ENCODE measurements at regions not wholly inside any gene's neighbourhood (a gene's known extent, or its start where the extent isn't known, plus 50 kb on each side); places are given as distances from the start of the nearest gene placed in this dataset.

- Mint-ChIP-seq H3K9me3 (ENCODE audit: unreplicated experiment) (peaks cover 11% of the 10 kb centered on the region), H3K27me3 (ENCODE audit: insufficient read depth, unreplicated experiment) (peaks cover 2% of the 10 kb centered on the region), H3K36me3 (ENCODE audit: insufficient read depth, unreplicated experiment) (no peaks in the 10 kb centered on the region), H3K4me1 (ENCODE audit: low read depth, unreplicated experiment) (peaks cover 6% of the 10 kb centered on the region), H3K4me3 (ENCODE audit: unreplicated experiment) (no peak overlapping the region), H3K27ac (ENCODE audit: unreplicated experiment) (no peak overlapping the region)
- ChIA-PET POLR2A (no interaction called here), CTCF (no interaction called here)
- no TSS peak for BruUV-seq (replicated peaks)
- H3K4me1 ChIP-seq = no peaks in the 10 kb centered on the region
- no peaks in the 10 kb centered on the region for H3K27me3 ChIP-seq (replicated peaks; ENCODE audit: control insufficient read depth, insufficient read depth, low read length)
- no peaks in the 10 kb centered on the region for H3K36me3 ChIP-seq (ENCODE audit: control insufficient read depth, insufficient read depth, low read length)
- no peak overlapping the region for H3K4me3 ChIP-seq (ENCODE audit: low read depth, low read length)
- no peak for DNase-seq
- TF ChIP-seq, protein P1, sequence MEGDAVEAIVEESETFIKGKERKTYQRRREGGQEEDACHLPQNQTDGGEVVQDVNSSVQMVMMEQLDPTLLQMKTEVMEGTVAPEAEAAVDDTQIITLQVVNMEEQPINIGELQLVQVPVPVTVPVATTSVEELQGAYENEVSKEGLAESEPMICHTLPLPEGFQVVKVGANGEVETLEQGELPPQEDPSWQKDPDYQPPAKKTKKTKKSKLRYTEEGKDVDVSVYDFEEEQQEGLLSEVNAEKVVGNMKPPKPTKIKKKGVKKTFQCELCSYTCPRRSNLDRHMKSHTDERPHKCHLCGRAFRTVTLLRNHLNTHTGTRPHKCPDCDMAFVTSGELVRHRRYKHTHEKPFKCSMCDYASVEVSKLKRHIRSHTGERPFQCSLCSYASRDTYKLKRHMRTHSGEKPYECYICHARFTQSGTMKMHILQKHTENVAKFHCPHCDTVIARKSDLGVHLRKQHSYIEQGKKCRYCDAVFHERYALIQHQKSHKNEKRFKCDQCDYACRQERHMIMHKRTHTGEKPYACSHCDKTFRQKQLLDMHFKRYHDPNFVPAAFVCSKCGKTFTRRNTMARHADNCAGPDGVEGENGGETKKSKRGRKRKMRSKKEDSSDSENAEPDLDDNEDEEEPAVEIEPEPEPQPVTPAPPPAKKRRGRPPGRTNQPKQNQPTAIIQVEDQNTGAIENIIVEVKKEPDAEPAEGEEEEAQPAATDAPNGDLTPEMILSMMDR (IDR thresholded peaks at IDR 0.05; ENCODE audit: insufficient read depth in 1 of 2, low read depth in 1 of 2, low read length in 1 of 2, severe bottlenecking in 1 of 2, unreplicated experiment in 1 of 2) = no peak
- H3K9me3 ChIP-seq = no peaks in the 10 kb centered on the region
- intact Hi-C loops (cut with micrococcal nuclease; ENCODE audit: unreplicated experiment) = no loop called here
Measured at GRCh38 chr10:117782276-117782675, 239.7 kb downstream of the EMX2 start.

- TF ChIP-seq, protein P1 (IDR thresholded peaks at IDR 0.05; ENCODE audit: insufficient read depth in 1 of 2, low read depth in 1 of 2, low read length in 1 of 2, severe bottlenecking in 1 of 2, unreplicated experiment in 1 of 2) = no peak
- Histone ChIP-seq H3K4me3 (ENCODE audit: low read depth, low read length) (no peak overlapping the region), H3K36me3 (ENCODE audit: control insufficient read depth, insufficient read depth, low read length) (no peaks in the 10 kb centered on the region), H3K4me1 (no peaks in the 10 kb centered on the region), H3K27me3 (replicated peaks; ENCODE audit: control insufficient read depth, insufficient read depth, low read length) (no peaks in the 10 kb centered on the region), H3K9me3 (no peaks in the 10 kb centered on the region)
- DNase-seq = no peak
- no TSS peak for BruUV-seq (replicated peaks)
- ChIA-PET CTCF (no interaction called here), POLR2A (no interaction called here)
- H3K4me3 Mint-ChIP-seq (ENCODE audit: unreplicated experiment) = no peak overlapping the region
- no peaks in the 10 kb centered on the region for H3K36me3 Mint-ChIP-seq (ENCODE audit: insufficient read depth, unreplicated experiment)
- H3K4me1 Mint-ChIP-seq (ENCODE audit: low read depth, unreplicated experiment) = peaks cover 6% of the 10 kb centered on the region
- H3K27me3 Mint-ChIP-seq (ENCODE audit: insufficient read depth, unreplicated experiment) = peaks cover 2% of the 10 kb centered on the region
- H3K27ac Mint-ChIP-seq (ENCODE audit: unreplicated experiment) = no peak overlapping the region
- peaks cover 11% of the 10 kb centered on the region for H3K9me3 Mint-ChIP-seq (ENCODE audit: unreplicated experiment)
- intact Hi-C loops (cut with micrococcal nuclease; ENCODE audit: unreplicated experiment) = no loop called here
Measured at GRCh38 chr10:117783698-117784395, 241.3 kb downstream of the EMX2 start.

GRCh38 chr10:117784776-117785175, 242.2 kb downstream of the EMX2 start:
- BruUV-seq (replicated peaks) = no TSS peak
- peaks cover 11% of the 10 kb centered on the region for H3K9me3 Mint-ChIP-seq (ENCODE audit: unreplicated experiment)
- TF ChIP-seq, protein P1 (IDR thresholded peaks at IDR 0.05; ENCODE audit: insufficient read depth in 1 of 2, low read depth in 1 of 2, low read length in 1 of 2, severe bottlenecking in 1 of 2, unreplicated experiment in 1 of 2) = no peak
- no peak overlapping the region for H3K4me3 Mint-ChIP-seq (ENCODE audit: unreplicated experiment)
- no peak overlapping the region for H3K4me3 ChIP-seq (ENCODE audit: low read depth, low read length)
- H3K4me1 ChIP-seq = peaks cover 4% of the 10 kb centered on the region; the same call in 1 of the 2 replicates
- H3K27me3 Mint-ChIP-seq (ENCODE audit: insufficient read depth, unreplicated experiment) = peaks cover 2% of the 10 kb centered on the region
- H3K4me1 Mint-ChIP-seq (ENCODE audit: low read depth, unreplicated experiment) = peaks cover 6% of the 10 kb centered on the region
- H3K36me3 Mint-ChIP-seq (ENCODE audit: insufficient read depth, unreplicated experiment) = no peaks in the 10 kb centered on the region
- DNase-seq = no peak
- POLR2A ChIA-PET = no interaction called here
- intact Hi-C loops (cut with micrococcal nuclease; ENCODE audit: unreplicated experiment) = no loop called here
- H3K27ac Mint-ChIP-seq (ENCODE audit: unreplicated experiment) = no peak overlapping the region
- H3K36me3 ChIP-seq (ENCODE audit: control insufficient read depth, insufficient read depth, low read length) = no peaks in the 10 kb centered on the region
- H3K9me3 ChIP-seq = no peaks in the 10 kb centered on the region
- no peaks in the 10 kb centered on the region for H3K27me3 ChIP-seq (replicated peaks; ENCODE audit: control insufficient read depth, insufficient read depth, low read length)
- CTCF ChIA-PET = no interaction called here

All from Caco-2 (cell line).